Keratinocyte (primary cell): ENCODE measurements at regions not wholly inside any gene's neighbourhood (a gene's known extent, or its start where the extent isn't known, plus 50 kb on each side); places are given as distances from the start of the nearest gene placed in this dataset.

Source experiments
- EZH2 ChIP-seq: IDR thresholded peaks from one replicate; pipeline ENCODE4 v1.6.1; 2012; ENCODE audit warnings: inconsistent platforms, mild to moderate bottlenecking, low read length, moderate library complexity
- TF ChIP-seq, protein P1 (sequence below), 3 experiments: IDR thresholded peaks in 1 of 3; conservative IDR thresholded peaks in 1 of 3; optimal IDR thresholded peaks in 1 of 3; 2 replicates in 2 of 3; 3 replicates in 1 of 3; pipeline versions ENCODE3 to v1.5.1; 2011; ENCODE audit warnings: low read length in 3 of 3, mild to moderate bottlenecking in 3 of 3, moderate library complexity in 2 of 3, control low read depth in 1 of 3, inconsistent platforms in 1 of 3; ENCODE audit not compliant: insufficient read depth in 2 of 3; ENCODE audit errors: extremely low read depth in 1 of 3

DNA sequence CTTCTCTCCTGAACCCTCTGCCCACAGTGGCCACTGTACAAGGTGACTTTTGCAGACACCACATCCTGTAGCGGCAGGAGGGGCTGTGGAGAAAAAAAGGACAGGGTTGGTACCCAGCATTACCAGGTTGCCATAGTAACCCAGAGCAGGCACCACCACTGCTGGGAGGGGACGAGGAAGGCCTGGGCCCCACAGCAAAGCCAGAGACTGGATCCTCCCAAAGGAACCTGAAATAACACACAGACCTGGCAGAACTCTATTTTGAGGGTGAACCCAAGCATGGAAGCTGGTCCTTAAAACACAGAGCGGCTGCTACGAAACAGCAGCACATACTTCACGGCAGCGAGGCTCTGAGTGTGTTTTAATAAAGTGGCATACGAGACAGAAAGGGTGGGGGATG lies 380.6 kb downstream of the CTTN start:
- TF ChIP-seq, protein P1, sequence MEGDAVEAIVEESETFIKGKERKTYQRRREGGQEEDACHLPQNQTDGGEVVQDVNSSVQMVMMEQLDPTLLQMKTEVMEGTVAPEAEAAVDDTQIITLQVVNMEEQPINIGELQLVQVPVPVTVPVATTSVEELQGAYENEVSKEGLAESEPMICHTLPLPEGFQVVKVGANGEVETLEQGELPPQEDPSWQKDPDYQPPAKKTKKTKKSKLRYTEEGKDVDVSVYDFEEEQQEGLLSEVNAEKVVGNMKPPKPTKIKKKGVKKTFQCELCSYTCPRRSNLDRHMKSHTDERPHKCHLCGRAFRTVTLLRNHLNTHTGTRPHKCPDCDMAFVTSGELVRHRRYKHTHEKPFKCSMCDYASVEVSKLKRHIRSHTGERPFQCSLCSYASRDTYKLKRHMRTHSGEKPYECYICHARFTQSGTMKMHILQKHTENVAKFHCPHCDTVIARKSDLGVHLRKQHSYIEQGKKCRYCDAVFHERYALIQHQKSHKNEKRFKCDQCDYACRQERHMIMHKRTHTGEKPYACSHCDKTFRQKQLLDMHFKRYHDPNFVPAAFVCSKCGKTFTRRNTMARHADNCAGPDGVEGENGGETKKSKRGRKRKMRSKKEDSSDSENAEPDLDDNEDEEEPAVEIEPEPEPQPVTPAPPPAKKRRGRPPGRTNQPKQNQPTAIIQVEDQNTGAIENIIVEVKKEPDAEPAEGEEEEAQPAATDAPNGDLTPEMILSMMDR (optimal IDR thresholded peaks at IDR 0.05 in 1 of 3, IDR thresholded peaks at IDR 0.05 in 1 of 3, conservative IDR thresholded peaks at IDR 0.05 in 1 of 3; ENCODE audit: extremely low read depth in 1 of 3, insufficient read depth in 2 of 3, low read length in 3 of 3): no peak
- no peak for TF ChIP-seq EZH2
